DND-41 (cell line): ENCODE measurements at regions not wholly inside any gene's neighbourhood (a gene's known extent, or its start where the extent isn't known, plus 50 kb on each side); places are given as distances from the start of the nearest gene placed in this dataset.

Experiments used
- ATAC-seq: fragments of 200-7000 bp; cut with Tn5 transposase; 3 replicates; pipeline ENCODE4 v1.9.1; 2021; ENCODE audit warnings: low read depth; ENCODE audit not compliant: insufficient read depth
- DNase-seq: peaks from one replicate; pipeline ENCODE4 v3.0.0-alpha.2; 2020
- H2AFZ ChIP-seq: 2 replicates; pipeline ENCODE4 v1.6.0; 2012; ENCODE audit warnings: low read depth, low read length
- H3K27ac ChIP-seq: 2 replicates; pipeline ENCODE4 v1.5.1; 2012; ENCODE audit warnings: low read length, inconsistent platforms
- H3K27me3 ChIP-seq: fragments of 200-600 bp; sonication (generic); 2 replicates; pipeline ENCODE4 v1.6.0; 2012; ENCODE audit warnings: low read length, mild to moderate bottlenecking, inconsistent platforms; ENCODE audit not compliant: insufficient read depth, poor library complexity
- H3K36me3 ChIP-seq: 2 replicates; pipeline ENCODE4 v1.5.1; 2012; ENCODE audit warnings: low read length, inconsistent platforms; ENCODE audit not compliant: insufficient read depth
- H3K4me1 ChIP-seq: 2 replicates; pipeline ENCODE4 v1.5.1; 2012; ENCODE audit warnings: mild to moderate bottlenecking, low read length; ENCODE audit not compliant: insufficient read depth
- H3K4me2 ChIP-seq: 2 replicates; pipeline ENCODE4 v1.6.0; 2012; ENCODE audit warnings: mild to moderate bottlenecking, moderate library complexity, low read length, inconsistent platforms; ENCODE audit not compliant: insufficient read depth
- H3K4me3 ChIP-seq, 2 experiments: fragments of 200-600 bp in 1 of 2; shearing (Covaris generic) in 1 of 2; 2 replicates each; pipeline ENCODE4 v1.5.1; 2012 to 2016; ENCODE audit warnings: inconsistent platforms in 2 of 2, low read length in 2 of 2, mild to moderate bottlenecking in 2 of 2, low read depth in 1 of 2, moderate library complexity in 1 of 2
- H3K79me2 ChIP-seq: 2 replicates; pipeline ENCODE4 v1.6.0; 2012; ENCODE audit warnings: low read length, inconsistent platforms; ENCODE audit not compliant: insufficient read depth
- H3K9ac ChIP-seq: 2 replicates; pipeline ENCODE4 v1.6.0; 2012; ENCODE audit warnings: low read depth, mild to moderate bottlenecking, inconsistent platforms, low read length, moderate library complexity
- H3K9me3 ChIP-seq: 2 replicates; pipeline ENCODE4 v1.5.1; 2012; ENCODE audit warnings: low read length, moderate library complexity, mild to moderate bottlenecking, inconsistent platforms; ENCODE audit not compliant: insufficient read depth, severe bottlenecking
- H4K20me1 ChIP-seq: 2 replicates; pipeline ENCODE4 v1.6.0; 2012; ENCODE audit warnings: low read length; ENCODE audit not compliant: insufficient read depth
- CTCF ChIP-seq: IDR thresholded peaks from 2 replicates; pipeline ENCODE4 v1.5.1; 2012; ENCODE audit warnings: borderline replicate concordance, low read length, moderate library complexity, mild to moderate bottlenecking; ENCODE audit not compliant: poor library complexity, severe bottlenecking; ENCODE audit errors: extremely low read depth
- EZH2 ChIP-seq: IDR thresholded peaks from 3 replicates; pipeline ENCODE4 v1.6.1; 2012; ENCODE audit warnings: borderline replicate concordance, low read depth, mild to moderate bottlenecking, moderate library complexity, low read length, inconsistent platforms; ENCODE audit not compliant: severe bottlenecking

GRCh38 chr1:218803351-218803997 is 370.2 kb upstream of the LYPLAL1 start:
- Histone ChIP-seq H3K9me3 (no peaks in the 10 kb centered on the region), H3K79me2 (no peaks in the 10 kb centered on the region), H3K4me1 (no peaks in the 10 kb centered on the region), H3K9ac (no peak overlapping the region), H3K36me3 (no peaks in the 10 kb centered on the region), H3K4me3 (no peak overlapping the region), H4K20me1 (no peaks in the 10 kb centered on the region), H3K27ac (no peak overlapping the region), H3K27me3 (no peaks in the 10 kb centered on the region), H2AFZ (no peak overlapping the region), H3K4me2 (no peak overlapping the region)
- no peak for ATAC-seq
- no peak for DNase-seq
- no peak for TF ChIP-seq CTCF
- no peak for TF ChIP-seq EZH2

- Histone ChIP-seq H3K27me3 (no peaks in the 10 kb centered on the region), H3K4me3 (no peak overlapping the region), H3K4me1 (no peaks in the 10 kb centered on the region), H3K79me2 (no peaks in the 10 kb centered on the region), H2AFZ (no peak overlapping the region), H3K27ac (no peak overlapping the region), H4K20me1 (no peaks in the 10 kb centered on the region), H3K4me2 (no peak overlapping the region), H3K9ac (no peak overlapping the region), H3K36me3 (no peaks in the 10 kb centered on the region), H3K9me3 (no peaks in the 10 kb centered on the region)
- TF ChIP-seq EZH2, result no peak
- TF ChIP-seq CTCF, result no peak
- ATAC-seq (no peak), DNase-seq (no peak)
Observed at GRCh38 chr1:218804014-218804785, 369.5 kb upstream of the LYPLAL1 start.

GRCh38 chr1:218809061-218809460 is 364.6 kb upstream of the LYPLAL1 start:
- H2AFZ ChIP-seq, result no peak overlapping the region
- H3K4me3 ChIP-seq, result no peak overlapping the region
- DNase-seq, result no peak
- H3K4me2 ChIP-seq, result no peak overlapping the region
- no peaks in the 10 kb centered on the region for H4K20me1 ChIP-seq
- no peak overlapping the region for H3K9ac ChIP-seq
- H3K9me3 ChIP-seq, result no peaks in the 10 kb centered on the region
- H3K27ac ChIP-seq, result no peak overlapping the region
- no peaks in the 10 kb centered on the region for H3K27me3 ChIP-seq
- no peaks in the 10 kb centered on the region for H3K36me3 ChIP-seq
- H3K4me1 ChIP-seq, result no peaks in the 10 kb centered on the region
- no peaks in the 10 kb centered on the region for H3K79me2 ChIP-seq
- ATAC-seq, result no peak
- TF ChIP-seq EZH2 (no peak), CTCF (no peak)
